ENCODE measurements at regions not wholly inside any gene's neighbourhood (a gene's known extent, or its start where the extent isn't known, plus 50 kb on each side); places are given as distances from the start of the nearest gene placed in this dataset.

GRCh38 chr12:126117502-126117901, 1052.3 kb downstream of the AACS start:
- TF ChIP-seq EP300 (conservative IDR thresholded peaks at IDR 0.05; ENCODE audit: poor library complexity, severe bottlenecking) (no peak), CTCF (IDR thresholded peaks at IDR 0.05; ENCODE audit: poor library complexity, severe bottlenecking) (no peak), RAD21 (conservative IDR thresholded peaks at IDR 0.05) (no peak), REST (IDR thresholded peaks at IDR 0.05; ENCODE audit: borderline replicate concordance) (no peak), POLR2AphosphoS5 (IDR thresholded peaks at IDR 0.05) (no peak), TAF1 (IDR thresholded peaks at IDR 0.05; ENCODE audit: low read depth) (no peak)
